Endothelial cell of umbilical vein (primary cell): ENCODE measurements at regions not wholly inside any gene's neighbourhood (a gene's known extent, or its start where the extent isn't known, plus 50 kb on each side); places are given as distances from the start of the nearest gene placed in this dataset.

Experiments
- EZH2 ChIP-seq: IDR thresholded peaks from 2 replicates; pipeline ENCODE4 v1.6.1; 2012; ENCODE audit warnings: borderline replicate concordance, low read depth, mild to moderate bottlenecking, moderate library complexity, low read length, inconsistent platforms; ENCODE audit not compliant: severe bottlenecking
- GATA2 ChIP-seq: IDR thresholded peaks from 2 replicates; pipeline ENCODE4 v1.7.0; 2011; ENCODE audit warnings: low read depth, mild to moderate bottlenecking, moderate library complexity, mixed read lengths, low read length; ENCODE audit not compliant: insufficient read length, insufficient read depth
- MYC ChIP-seq: IDR thresholded peaks from one replicate; pipeline ENCODE4 v1.6.1; 2011; ENCODE audit warnings: mild to moderate bottlenecking, low read depth, low read length
- POLR2A ChIP-seq: IDR thresholded peaks from 2 replicates; pipeline ENCODE4 v1.6.1; 2012; ENCODE audit warnings: low read depth, mild to moderate bottlenecking, control low read depth, low read length
- TF ChIP-seq, protein P1 (sequence below): IDR thresholded peaks from 2 replicates; pipeline ENCODE4 v1.6.1; 2011; ENCODE audit not compliant: insufficient read depth, insufficient read length
- TF ChIP-seq, protein P2 (sequence below), 2 donors: IDR thresholded peaks; 1 replicate in 1 of 2; 2 replicates in 1 of 2; pipeline ENCODE4 v1.5.1; 2011; ENCODE audit warnings: low read length in 2 of 2, mild to moderate bottlenecking in 2 of 2, moderate library complexity in 2 of 2, control low read depth in 1 of 2, inconsistent platforms in 1 of 2, low read depth in 1 of 2; ENCODE audit not compliant: insufficient read depth in 1 of 2; ENCODE audit errors: extremely low read depth in 1 of 2

DNA sequence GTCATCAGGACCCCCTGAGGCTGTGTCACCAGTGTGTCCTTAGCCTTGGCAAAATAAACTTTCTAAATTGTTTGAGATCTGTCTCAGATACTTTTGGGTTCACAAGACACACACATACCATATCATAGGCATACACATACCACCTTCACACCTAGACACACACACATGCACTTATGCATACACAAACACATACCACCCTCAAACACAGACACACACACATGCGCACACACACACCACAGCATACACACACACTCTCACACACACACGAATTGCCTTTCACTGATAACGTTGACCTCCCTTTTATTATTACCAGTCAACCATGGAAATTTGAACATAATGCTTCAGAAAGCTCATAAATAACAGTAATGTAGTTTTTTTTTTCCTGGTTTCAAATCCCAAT is 108.6 kb upstream of the MYLIP start:
- TF ChIP-seq, protein P1, sequence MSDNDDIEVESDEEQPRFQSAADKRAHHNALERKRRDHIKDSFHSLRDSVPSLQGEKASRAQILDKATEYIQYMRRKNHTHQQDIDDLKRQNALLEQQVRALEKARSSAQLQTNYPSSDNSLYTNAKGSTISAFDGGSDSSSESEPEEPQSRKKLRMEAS: no peak
- TF ChIP-seq POLR2A (no peak), EZH2 (no peak), MYC (no peak), GATA2 (no peak)
- TF ChIP-seq, protein P2, sequence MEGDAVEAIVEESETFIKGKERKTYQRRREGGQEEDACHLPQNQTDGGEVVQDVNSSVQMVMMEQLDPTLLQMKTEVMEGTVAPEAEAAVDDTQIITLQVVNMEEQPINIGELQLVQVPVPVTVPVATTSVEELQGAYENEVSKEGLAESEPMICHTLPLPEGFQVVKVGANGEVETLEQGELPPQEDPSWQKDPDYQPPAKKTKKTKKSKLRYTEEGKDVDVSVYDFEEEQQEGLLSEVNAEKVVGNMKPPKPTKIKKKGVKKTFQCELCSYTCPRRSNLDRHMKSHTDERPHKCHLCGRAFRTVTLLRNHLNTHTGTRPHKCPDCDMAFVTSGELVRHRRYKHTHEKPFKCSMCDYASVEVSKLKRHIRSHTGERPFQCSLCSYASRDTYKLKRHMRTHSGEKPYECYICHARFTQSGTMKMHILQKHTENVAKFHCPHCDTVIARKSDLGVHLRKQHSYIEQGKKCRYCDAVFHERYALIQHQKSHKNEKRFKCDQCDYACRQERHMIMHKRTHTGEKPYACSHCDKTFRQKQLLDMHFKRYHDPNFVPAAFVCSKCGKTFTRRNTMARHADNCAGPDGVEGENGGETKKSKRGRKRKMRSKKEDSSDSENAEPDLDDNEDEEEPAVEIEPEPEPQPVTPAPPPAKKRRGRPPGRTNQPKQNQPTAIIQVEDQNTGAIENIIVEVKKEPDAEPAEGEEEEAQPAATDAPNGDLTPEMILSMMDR (IDR thresholded peaks at IDR 0.05; ENCODE audit: extremely low read depth in 1 of 2, insufficient read depth in 1 of 2, low read depth in 1 of 2, low read length in 2 of 2): no peak
